NT2/D1 (cell line): ENCODE measurements at regions not wholly inside any gene's neighbourhood (a gene's known extent, or its start where the extent isn't known, plus 50 kb on each side); places are given as distances from the start of the nearest gene placed in this dataset.
"Not testable (repeated sequence)": the region's sequence is repeated elsewhere in the genome, so short reads cannot be mapped to it uniquely, and the experiment has no call there.

ENCODE experiments used
- DNase-seq: peaks from one replicate; pipeline ENCODE4 v3.0.0-alpha.2; 2011; ENCODE audit warnings: low read depth, low spot score
- H3K27me3 ChIP-seq: 2 replicates; pipeline ENCODE4 v1.6.0; 2011; ENCODE audit warnings: mild to moderate bottlenecking; ENCODE audit not compliant: insufficient read length, insufficient read depth
- H3K36me3 ChIP-seq: 2 replicates; pipeline ENCODE4 v1.6.1; 2011; ENCODE audit warnings: mild to moderate bottlenecking, low read length, mixed read lengths; ENCODE audit not compliant: insufficient read depth, insufficient read length
- H3K4me1 ChIP-seq: 2 replicates; pipeline ENCODE4 v1.5.1; 2011; ENCODE audit not compliant: insufficient read depth, insufficient read length
- H3K4me3 ChIP-seq: 2 replicates; pipeline ENCODE4 v1.5.1; 2011; ENCODE audit warnings: low read depth; ENCODE audit not compliant: insufficient read length
- H3K9ac ChIP-seq: 2 replicates; pipeline ENCODE4 v1.6.0; 2011; ENCODE audit warnings: low read depth; ENCODE audit not compliant: insufficient read length
- H3K9me3 ChIP-seq: 2 replicates; pipeline ENCODE4 v1.5.1; 2011; ENCODE audit warnings: mild to moderate bottlenecking, low read length; ENCODE audit not compliant: insufficient read depth
- SUZ12 ChIP-seq: IDR thresholded peaks from 2 replicates; pipeline ENCODE4 v1.6.1; 2011; ENCODE audit not compliant: insufficient read length, insufficient read depth; ENCODE audit errors: extremely low read depth
- YY1 ChIP-seq: IDR thresholded peaks from 2 replicates; pipeline ENCODE4 v1.6.1; 2011; ENCODE audit not compliant: insufficient read length, insufficient read depth
- ZNF274 ChIP-seq: IDR thresholded peaks from 2 replicates; pipeline ENCODE4 v1.6.1; 2011; ENCODE audit warnings: mild to moderate bottlenecking, low read depth, low read length

GRCh38 chr4:158444621-158445020 is 77.1 kb upstream of the RXFP1 start:
- H3K9me3 ChIP-seq, result no peaks in the 10 kb centered on the region
- H3K9ac ChIP-seq, result no peak overlapping the region
- no peaks in the 10 kb centered on the region for H3K27me3 ChIP-seq
- H3K36me3 ChIP-seq, result no peaks in the 10 kb centered on the region
- H3K4me3 ChIP-seq, result no peak overlapping the region
- no peak for TF ChIP-seq YY1
- no peak for TF ChIP-seq SUZ12
- no peak for TF ChIP-seq ZNF274
- DNase-seq, result no peak
- H3K4me1 ChIP-seq, result no peaks in the 10 kb centered on the region

- Histone ChIP-seq H3K9me3 (no peaks in the 10 kb centered on the region), H3K9ac (no peak overlapping the region), H3K4me1 (no peaks in the 10 kb centered on the region), H3K4me3 (no peak overlapping the region), H3K36me3 (no peaks in the 10 kb centered on the region), H3K27me3 (no peaks in the 10 kb centered on the region)
- DNase-seq, result no peak
- TF ChIP-seq YY1, result no peak
- TF ChIP-seq SUZ12, result no peak
- TF ChIP-seq ZNF274, result no peak
These were observed 75.6 kb upstream of the RXFP1 start for GRCh38 chr4:158446106-158446505.

- no peak overlapping the region for H3K9ac ChIP-seq
- no peaks in the 10 kb centered on the region for H3K9me3 ChIP-seq
- TF ChIP-seq YY1 (no peak), ZNF274 (no peak), SUZ12 (no peak)
- no peak for DNase-seq
- no peak overlapping the region for H3K4me3 ChIP-seq
- H3K27me3 ChIP-seq, result no peaks in the 10 kb centered on the region
- no peaks in the 10 kb centered on the region for H3K4me1 ChIP-seq
- no peaks in the 10 kb centered on the region for H3K36me3 ChIP-seq
These were observed 70.9 kb upstream of the RXFP1 start for GRCh38 chr4:158450741-158451140.

- H3K9ac ChIP-seq, H3K9me3 ChIP-seq, H3K27me3 ChIP-seq, H3K4me3 ChIP-seq, H3K4me1 ChIP-seq, DNase-seq, H3K36me3 ChIP-seq: not testable (repeated sequence)
These were observed 69.6 kb upstream of the RXFP1 start for GRCh38 chr4:158452116-158452515.

- Histone ChIP-seq H3K9ac (no peak overlapping the region), H3K36me3 (no peaks in the 10 kb centered on the region), H3K27me3 (no peaks in the 10 kb centered on the region), H3K9me3 (no peaks in the 10 kb centered on the region), H3K4me1 (no peaks in the 10 kb centered on the region), H3K4me3 (no peak overlapping the region)
- DNase-seq, result no peak
- no peak for TF ChIP-seq SUZ12
- TF ChIP-seq ZNF274, result no peak
- TF ChIP-seq YY1, result no peak
These were observed 63.3 kb upstream of the RXFP1 start for GRCh38 chr4:158458271-158458895.

GRCh38 chr4:158459085-158459820 is 62.4 kb upstream of the RXFP1 start:
- Histone ChIP-seq H3K27me3 (no peaks in the 10 kb centered on the region), H3K9me3 (no peaks in the 10 kb centered on the region), H3K36me3 (no peaks in the 10 kb centered on the region), H3K4me1 (no peaks in the 10 kb centered on the region), H3K9ac (no peak overlapping the region), H3K4me3 (no peak overlapping the region)
- DNase-seq, result no peak
- TF ChIP-seq YY1 (no peak), SUZ12 (no peak), ZNF274 (no peak)

- TF ChIP-seq ZNF274, result no peak
- TF ChIP-seq SUZ12, result no peak
- TF ChIP-seq YY1, result no peak
- no peak for DNase-seq
These were observed 60.3 kb upstream of the RXFP1 start for GRCh38 chr4:158461336-158461735.

More at GRCh38 chr4:158461336-158461735, 60.3 kb upstream of the RXFP1 start:
- Histone ChIP-seq H3K36me3 (no peaks in the 10 kb centered on the region), H3K9ac (no peak overlapping the region), H3K9me3 (no peaks in the 10 kb centered on the region), H3K4me1 (no peaks in the 10 kb centered on the region), H3K4me3 (no peak overlapping the region), H3K27me3 (no peaks in the 10 kb centered on the region)
